ENCODE measurements at regions not wholly inside any gene's neighbourhood (a gene's known extent, or its start where the extent isn't known, plus 50 kb on each side); places are given as distances from the start of the nearest gene placed in this dataset.

DNA sequence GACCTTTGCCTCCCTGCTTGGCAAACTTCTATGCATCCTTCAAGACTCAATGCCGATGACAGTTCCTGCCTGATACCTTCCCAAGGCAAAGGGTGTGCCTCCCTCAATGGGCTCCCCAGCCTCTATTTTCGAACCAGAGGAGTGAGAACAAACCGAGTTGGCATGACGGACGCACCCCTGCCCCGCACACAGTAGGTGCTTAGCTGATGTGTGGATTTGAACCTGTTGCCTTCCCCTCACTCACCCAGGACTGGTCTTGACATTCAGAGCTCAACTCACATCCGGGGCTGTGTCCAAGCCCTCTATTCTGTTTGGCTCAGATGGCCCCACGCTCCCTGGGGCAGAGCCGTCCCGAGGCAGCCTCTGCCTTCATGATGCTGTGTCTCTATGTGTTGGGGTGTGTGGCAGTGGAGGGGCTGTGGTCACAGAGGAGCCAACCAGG, 52.2 kb upstream of the SLC6A11 start:
- no peak overlapping the region for H3K4me3 Mint-ChIP-seq (ENCODE audit: low read depth, unreplicated experiment)
- no peak overlapping the region for H3K27ac Mint-ChIP-seq (ENCODE audit: unreplicated experiment)
- no peak for DNase-seq
- CTCF ChIA-PET = no interaction called here
- TF ChIP-seq, protein P1, sequence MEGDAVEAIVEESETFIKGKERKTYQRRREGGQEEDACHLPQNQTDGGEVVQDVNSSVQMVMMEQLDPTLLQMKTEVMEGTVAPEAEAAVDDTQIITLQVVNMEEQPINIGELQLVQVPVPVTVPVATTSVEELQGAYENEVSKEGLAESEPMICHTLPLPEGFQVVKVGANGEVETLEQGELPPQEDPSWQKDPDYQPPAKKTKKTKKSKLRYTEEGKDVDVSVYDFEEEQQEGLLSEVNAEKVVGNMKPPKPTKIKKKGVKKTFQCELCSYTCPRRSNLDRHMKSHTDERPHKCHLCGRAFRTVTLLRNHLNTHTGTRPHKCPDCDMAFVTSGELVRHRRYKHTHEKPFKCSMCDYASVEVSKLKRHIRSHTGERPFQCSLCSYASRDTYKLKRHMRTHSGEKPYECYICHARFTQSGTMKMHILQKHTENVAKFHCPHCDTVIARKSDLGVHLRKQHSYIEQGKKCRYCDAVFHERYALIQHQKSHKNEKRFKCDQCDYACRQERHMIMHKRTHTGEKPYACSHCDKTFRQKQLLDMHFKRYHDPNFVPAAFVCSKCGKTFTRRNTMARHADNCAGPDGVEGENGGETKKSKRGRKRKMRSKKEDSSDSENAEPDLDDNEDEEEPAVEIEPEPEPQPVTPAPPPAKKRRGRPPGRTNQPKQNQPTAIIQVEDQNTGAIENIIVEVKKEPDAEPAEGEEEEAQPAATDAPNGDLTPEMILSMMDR (IDR thresholded peaks at IDR 0.05; ENCODE audit: unreplicated experiment) = no peak
- intact Hi-C loops (cut with micrococcal nuclease; ENCODE audit: unreplicated experiment) = no loop called here
- no peaks in the 10 kb centered on the region for H3K36me3 Mint-ChIP-seq (ENCODE audit: insufficient read depth, unreplicated experiment)
- no peaks in the 10 kb centered on the region for H3K9me3 Mint-ChIP-seq (ENCODE audit: low read depth, unreplicated experiment)
- H3K4me1 Mint-ChIP-seq (ENCODE audit: low read depth, unreplicated experiment) = no peaks in the 10 kb centered on the region
- peaks cover 58% of the 10 kb centered on the region for H3K27me3 Mint-ChIP-seq (ENCODE audit: unreplicated experiment)
- BruUV-seq (replicated peaks) = no TSS peak

DNA sequence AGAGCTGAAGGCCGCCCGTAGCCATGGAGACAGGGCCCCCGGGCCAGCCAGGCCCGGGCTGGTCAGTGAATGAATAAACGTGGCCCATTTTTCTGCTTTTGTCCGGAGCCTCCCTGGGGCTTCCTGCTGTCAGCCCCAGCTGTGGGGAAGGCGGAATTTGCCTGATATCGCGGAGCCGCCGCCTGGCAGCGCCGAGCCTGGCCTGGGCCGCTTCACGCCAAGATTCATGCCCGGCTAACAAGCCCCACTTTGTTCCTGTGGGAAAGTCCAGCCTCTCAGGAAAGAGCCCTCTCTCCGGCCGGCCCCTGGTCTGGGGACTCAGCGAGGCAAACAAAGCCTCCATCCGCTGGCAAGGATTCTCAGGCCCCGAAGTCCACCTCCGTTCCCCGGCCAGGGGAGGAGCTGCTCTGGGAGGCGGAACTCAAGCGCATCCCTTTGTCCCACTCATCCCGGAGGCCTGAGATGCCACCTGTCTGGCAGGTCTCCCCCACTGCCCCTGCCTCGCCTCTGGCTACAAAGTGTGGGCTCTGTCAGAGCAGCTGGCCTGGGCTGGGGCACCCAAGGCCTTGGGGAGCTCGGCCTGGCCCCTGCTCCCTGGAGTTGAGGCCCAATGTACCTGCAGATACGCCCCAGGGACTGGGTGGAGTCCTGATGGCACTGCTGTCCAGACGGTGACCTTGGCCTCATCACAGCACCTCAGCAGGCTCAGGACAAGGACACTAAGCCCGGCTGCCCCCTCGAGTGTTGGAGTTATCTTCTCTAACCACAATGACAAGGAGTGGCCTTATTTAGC, 51.6 kb upstream of the SLC6A11 start:
- Mint-ChIP-seq H3K9me3 (ENCODE audit: low read depth, unreplicated experiment) (no peaks in the 10 kb centered on the region), H3K4me1 (ENCODE audit: low read depth, unreplicated experiment) (no peaks in the 10 kb centered on the region), H3K27me3 (ENCODE audit: unreplicated experiment) (peaks cover 64% of the 10 kb centered on the region), H3K27ac (ENCODE audit: unreplicated experiment) (no peak overlapping the region), H3K36me3 (ENCODE audit: insufficient read depth, unreplicated experiment) (no peaks in the 10 kb centered on the region), H3K4me3 (ENCODE audit: low read depth, unreplicated experiment) (no peak overlapping the region)
- no peak for DNase-seq
- BruUV-seq (replicated peaks) = no TSS peak
- CTCF ChIA-PET = no interaction called here
- intact Hi-C loops (cut with micrococcal nuclease; ENCODE audit: unreplicated experiment) = no loop called here
- TF ChIP-seq, protein P1 (IDR thresholded peaks at IDR 0.05; ENCODE audit: unreplicated experiment) = no peak

GRCh38 chr3:10766049-10766705, 49.9 kb upstream of the SLC6A11 start:
- peaks cover 70% of the 10 kb centered on the region for H3K27me3 Mint-ChIP-seq (ENCODE audit: unreplicated experiment)
- no peaks in the 10 kb centered on the region for H3K9me3 Mint-ChIP-seq (ENCODE audit: low read depth, unreplicated experiment)
- TF ChIP-seq, protein P1 (IDR thresholded peaks at IDR 0.05; ENCODE audit: unreplicated experiment) = no peak
- H3K27ac Mint-ChIP-seq (ENCODE audit: unreplicated experiment) = no peak overlapping the region
- intact Hi-C loops (cut with micrococcal nuclease; ENCODE audit: unreplicated experiment) = no loop called here
- H3K4me1 Mint-ChIP-seq (ENCODE audit: low read depth, unreplicated experiment) = no peaks in the 10 kb centered on the region
- CTCF ChIA-PET = no interaction called here
- no TSS peak for BruUV-seq (replicated peaks)
- no peak overlapping the region for H3K4me3 Mint-ChIP-seq (ENCODE audit: low read depth, unreplicated experiment)
- H3K36me3 Mint-ChIP-seq (ENCODE audit: insufficient read depth, unreplicated experiment) = no peaks in the 10 kb centered on the region
- DNase-seq = no peak
